22Rv1 (cell line): ENCODE measurements at regions not wholly inside any gene's neighbourhood (a gene's known extent, or its start where the extent isn't known, plus 50 kb on each side); places are given as distances from the start of the nearest gene placed in this dataset.

Experiments used
- ZFX ChIP-seq: fragments of 450-650 bp; IDR thresholded peaks from 2 replicates; pipeline ENCODE4 v1.6.1; 2017; ENCODE audit warnings: antibody characterized with exemption, borderline replicate concordance
- TF ChIP-seq, protein P1 (sequence below): fragments of 450-650 bp; IDR thresholded peaks from 2 replicates; pipeline ENCODE4 v1.5.1; 2017; ENCODE audit warnings: mild to moderate bottlenecking

DNA sequence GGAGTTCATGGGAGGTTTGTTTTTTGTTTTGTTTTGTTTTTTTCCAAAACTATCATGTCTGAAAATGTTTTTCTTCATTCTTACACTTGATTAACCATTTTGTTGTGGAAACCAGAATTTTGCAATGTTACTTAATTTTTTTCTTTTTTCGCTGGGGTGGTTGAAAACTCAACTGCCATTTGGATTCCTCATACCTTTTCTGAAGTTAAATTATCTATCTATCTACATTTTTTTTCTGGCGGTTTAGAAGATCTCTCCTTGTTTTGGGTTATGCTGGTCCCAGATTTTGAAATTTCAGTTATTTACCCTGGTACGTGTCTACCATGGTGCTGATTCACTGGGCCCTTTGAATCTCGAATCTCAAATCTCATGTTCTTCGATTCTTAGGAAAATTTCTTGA lies 316.2 kb upstream of the SMARCA2 start:
- TF ChIP-seq, protein P1, sequence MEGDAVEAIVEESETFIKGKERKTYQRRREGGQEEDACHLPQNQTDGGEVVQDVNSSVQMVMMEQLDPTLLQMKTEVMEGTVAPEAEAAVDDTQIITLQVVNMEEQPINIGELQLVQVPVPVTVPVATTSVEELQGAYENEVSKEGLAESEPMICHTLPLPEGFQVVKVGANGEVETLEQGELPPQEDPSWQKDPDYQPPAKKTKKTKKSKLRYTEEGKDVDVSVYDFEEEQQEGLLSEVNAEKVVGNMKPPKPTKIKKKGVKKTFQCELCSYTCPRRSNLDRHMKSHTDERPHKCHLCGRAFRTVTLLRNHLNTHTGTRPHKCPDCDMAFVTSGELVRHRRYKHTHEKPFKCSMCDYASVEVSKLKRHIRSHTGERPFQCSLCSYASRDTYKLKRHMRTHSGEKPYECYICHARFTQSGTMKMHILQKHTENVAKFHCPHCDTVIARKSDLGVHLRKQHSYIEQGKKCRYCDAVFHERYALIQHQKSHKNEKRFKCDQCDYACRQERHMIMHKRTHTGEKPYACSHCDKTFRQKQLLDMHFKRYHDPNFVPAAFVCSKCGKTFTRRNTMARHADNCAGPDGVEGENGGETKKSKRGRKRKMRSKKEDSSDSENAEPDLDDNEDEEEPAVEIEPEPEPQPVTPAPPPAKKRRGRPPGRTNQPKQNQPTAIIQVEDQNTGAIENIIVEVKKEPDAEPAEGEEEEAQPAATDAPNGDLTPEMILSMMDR: no peak
- TF ChIP-seq ZFX: no peak
